SK-N-SH (cell line): ENCODE measurements at regions not wholly inside any gene's neighbourhood (a gene's known extent, or its start where the extent isn't known, plus 50 kb on each side); places are given as distances from the start of the nearest gene placed in this dataset.

Experiments
- CHD2 ChIP-seq: fragments of 150-350 bp; IDR thresholded peaks from 2 replicates; pipeline ENCODE4 v1.6.1; 2018; ENCODE audit warnings: low read length; ENCODE audit not compliant: partially characterized antibody
- GATA2 ChIP-seq: sonication (generic); formaldehyde crosslinking; IDR thresholded peaks from 2 replicates; pipeline ENCODE4 v1.5.0; 2020; ENCODE audit warnings: mild to moderate bottlenecking, missing genetic modification reagents
- TF ChIP-seq, protein P1 (sequence below): fragments of 200-600 bp; sonication (generic); IDR thresholded peaks from 2 replicates; pipeline ENCODE4 v1.6.1; 2017; ENCODE audit warnings: antibody characterized with exemption, mild to moderate bottlenecking, moderate library complexity
- TF ChIP-seq, protein P2 (sequence below): IDR thresholded peaks from 2 replicates; pipeline ENCODE4 v1.6.1; 2012; ENCODE audit warnings: mild to moderate bottlenecking, low read depth, low read length, moderate library complexity
- TF ChIP-seq, protein P3 (sequence below): IDR thresholded peaks from 2 replicates; pipeline ENCODE4 v1.4.0; 2012; ENCODE audit warnings: low read depth, borderline replicate concordance

GRCh38 chr20:55746723-55747122 is 258.6 kb downstream of the CBLN4 start:
- TF ChIP-seq, protein P1, sequence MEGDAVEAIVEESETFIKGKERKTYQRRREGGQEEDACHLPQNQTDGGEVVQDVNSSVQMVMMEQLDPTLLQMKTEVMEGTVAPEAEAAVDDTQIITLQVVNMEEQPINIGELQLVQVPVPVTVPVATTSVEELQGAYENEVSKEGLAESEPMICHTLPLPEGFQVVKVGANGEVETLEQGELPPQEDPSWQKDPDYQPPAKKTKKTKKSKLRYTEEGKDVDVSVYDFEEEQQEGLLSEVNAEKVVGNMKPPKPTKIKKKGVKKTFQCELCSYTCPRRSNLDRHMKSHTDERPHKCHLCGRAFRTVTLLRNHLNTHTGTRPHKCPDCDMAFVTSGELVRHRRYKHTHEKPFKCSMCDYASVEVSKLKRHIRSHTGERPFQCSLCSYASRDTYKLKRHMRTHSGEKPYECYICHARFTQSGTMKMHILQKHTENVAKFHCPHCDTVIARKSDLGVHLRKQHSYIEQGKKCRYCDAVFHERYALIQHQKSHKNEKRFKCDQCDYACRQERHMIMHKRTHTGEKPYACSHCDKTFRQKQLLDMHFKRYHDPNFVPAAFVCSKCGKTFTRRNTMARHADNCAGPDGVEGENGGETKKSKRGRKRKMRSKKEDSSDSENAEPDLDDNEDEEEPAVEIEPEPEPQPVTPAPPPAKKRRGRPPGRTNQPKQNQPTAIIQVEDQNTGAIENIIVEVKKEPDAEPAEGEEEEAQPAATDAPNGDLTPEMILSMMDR, result no peak
- TF ChIP-seq, protein P2, sequence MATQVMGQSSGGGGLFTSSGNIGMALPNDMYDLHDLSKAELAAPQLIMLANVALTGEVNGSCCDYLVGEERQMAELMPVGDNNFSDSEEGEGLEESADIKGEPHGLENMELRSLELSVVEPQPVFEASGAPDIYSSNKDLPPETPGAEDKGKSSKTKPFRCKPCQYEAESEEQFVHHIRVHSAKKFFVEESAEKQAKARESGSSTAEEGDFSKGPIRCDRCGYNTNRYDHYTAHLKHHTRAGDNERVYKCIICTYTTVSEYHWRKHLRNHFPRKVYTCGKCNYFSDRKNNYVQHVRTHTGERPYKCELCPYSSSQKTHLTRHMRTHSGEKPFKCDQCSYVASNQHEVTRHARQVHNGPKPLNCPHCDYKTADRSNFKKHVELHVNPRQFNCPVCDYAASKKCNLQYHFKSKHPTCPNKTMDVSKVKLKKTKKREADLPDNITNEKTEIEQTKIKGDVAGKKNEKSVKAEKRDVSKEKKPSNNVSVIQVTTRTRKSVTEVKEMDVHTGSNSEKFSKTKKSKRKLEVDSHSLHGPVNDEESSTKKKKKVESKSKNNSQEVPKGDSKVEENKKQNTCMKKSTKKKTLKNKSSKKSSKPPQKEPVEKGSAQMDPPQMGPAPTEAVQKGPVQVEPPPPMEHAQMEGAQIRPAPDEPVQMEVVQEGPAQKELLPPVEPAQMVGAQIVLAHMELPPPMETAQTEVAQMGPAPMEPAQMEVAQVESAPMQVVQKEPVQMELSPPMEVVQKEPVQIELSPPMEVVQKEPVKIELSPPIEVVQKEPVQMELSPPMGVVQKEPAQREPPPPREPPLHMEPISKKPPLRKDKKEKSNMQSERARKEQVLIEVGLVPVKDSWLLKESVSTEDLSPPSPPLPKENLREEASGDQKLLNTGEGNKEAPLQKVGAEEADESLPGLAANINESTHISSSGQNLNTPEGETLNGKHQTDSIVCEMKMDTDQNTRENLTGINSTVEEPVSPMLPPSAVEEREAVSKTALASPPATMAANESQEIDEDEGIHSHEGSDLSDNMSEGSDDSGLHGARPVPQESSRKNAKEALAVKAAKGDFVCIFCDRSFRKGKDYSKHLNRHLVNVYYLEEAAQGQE, result no peak
- TF ChIP-seq, protein P3, sequence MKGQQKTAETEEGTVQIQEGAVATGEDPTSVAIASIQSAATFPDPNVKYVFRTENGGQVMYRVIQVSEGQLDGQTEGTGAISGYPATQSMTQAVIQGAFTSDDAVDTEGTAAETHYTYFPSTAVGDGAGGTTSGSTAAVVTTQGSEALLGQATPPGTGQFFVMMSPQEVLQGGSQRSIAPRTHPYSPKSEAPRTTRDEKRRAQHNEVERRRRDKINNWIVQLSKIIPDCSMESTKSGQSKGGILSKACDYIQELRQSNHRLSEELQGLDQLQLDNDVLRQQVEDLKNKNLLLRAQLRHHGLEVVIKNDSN, result no peak
- TF ChIP-seq CHD2, result no peak
- TF ChIP-seq GATA2, result no peak
